NCI-H748 (cell line): ENCODE measurements at regions not wholly inside any gene's neighbourhood (a gene's known extent, or its start where the extent isn't known, plus 50 kb on each side); places are given as distances from the start of the nearest gene placed in this dataset.
"Not testable (repeated sequence)": the region's sequence is repeated elsewhere in the genome, so short reads cannot be mapped to it uniquely, and the experiment has no call there.

Experiments used
- DNase-seq: peaks from one replicate; lab custom pipeline; 2025; ENCODE audit not compliant: unreplicated experiment; lab: John Stamatoyannopoulos, UW

DNA sequence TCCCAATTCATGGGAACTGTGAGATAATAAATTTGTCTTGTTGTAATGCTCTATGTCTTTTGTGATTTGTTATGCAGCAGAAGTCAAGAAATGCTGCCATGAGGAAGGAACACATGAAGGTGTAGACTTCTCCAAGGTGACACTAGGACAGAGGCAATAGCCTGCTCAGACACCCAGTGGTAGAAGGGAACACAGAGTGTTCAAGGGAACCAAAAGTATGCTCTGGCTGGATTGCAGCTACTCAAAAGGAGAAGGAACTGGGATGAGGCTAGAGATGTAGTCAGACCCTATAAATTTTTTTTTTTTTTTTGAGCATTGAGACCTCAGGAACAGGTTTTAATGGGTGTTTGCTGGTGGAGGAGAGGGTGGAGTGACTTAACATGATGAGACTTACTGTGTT is 232.5 kb downstream of the PARP8 start:
- no peak for DNase-seq

DNA sequence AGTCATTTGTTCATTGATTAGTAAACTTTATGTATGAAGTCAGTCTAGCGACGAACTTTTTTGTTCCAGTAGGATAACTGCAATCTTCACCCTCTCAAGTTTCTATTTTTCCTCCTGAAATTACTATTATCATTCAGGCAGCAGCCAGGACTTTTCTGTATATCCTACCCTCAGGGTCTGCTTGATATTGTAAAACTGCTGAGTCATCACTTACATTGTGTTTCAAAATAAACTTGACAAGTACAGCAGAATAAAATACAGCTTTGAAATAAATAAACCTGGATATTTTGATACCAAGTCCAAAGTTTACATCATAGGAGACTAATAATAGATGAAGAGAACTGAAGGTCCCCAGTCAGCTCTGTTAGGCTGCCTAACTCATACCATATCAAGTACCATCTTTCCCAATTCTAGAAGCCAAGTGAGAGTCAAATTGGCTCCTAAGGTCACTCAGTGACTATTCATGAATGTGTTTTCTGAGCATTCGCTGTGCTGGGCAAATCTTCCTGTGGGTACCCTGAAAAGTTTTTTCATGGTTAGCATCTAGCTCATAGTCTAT is 234.6 kb downstream of the PARP8 start:
- DNase-seq, result no peak

DNA sequence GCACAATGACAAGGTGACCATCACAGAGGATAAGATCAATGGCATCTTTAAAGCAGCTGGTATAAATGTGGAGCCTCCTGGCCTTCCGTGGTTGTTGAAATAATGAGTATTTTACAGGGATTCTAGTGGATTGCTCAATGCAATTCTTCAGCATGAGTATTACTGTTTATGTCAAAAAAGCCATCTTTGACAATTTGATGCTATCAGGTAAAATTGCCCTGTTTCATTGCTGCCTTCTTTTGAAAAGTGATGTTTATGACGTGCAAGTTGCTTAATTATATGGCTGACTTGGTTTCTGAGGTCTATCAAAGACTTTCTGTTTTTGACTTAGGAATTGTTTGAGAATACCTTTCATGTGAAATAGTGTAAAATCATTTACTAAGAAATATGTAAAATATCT is 237.2 kb downstream of the PARP8 start:
- DNase-seq, result no peak

DNA sequence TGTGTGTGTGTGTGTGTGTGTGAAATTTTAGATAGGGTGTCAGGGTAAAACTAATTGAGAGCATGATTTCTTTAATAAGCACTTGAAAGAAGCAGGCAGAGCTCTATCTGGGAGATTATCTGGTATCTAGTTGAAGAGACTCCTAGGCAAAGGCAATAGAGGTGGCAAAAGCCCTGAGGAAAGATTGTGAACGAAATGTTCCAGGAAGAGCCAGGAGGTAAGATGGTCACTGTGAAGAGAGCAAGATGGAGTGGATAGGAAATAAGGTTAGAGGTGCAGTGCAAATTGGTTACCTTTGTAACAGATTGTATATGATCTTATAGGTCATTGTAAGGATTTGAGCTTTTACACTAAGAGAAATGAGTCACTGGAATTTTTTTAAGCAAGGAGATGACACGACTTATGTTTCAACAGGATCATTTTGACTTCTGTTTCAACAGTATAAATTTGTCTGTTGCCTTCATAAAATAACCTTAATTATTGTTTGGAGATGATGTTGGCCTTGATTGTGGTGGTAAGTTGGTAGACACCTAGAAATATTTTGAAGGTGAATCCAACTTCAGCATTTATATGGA is 239.6 kb downstream of the PARP8 start:
- DNase-seq, result no peak

DNA sequence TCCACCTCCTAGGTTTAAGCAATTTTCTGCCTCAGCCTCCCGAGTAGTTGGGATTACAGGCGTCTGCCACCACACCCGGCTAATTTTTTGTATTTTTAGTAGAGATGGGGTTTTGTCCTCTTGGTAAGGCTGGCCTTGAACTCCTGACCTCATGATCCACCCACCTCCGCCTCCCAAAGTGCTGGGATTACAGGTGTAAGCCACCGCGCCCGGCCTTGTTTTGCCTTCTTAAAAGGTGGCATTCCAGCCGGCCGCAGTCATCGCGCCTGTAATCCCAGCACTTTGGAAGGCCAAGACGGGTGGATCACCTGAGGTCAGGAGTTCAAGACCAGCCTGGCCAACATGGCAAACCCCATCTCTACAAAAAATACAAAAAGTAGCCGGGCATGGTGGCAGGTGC is 253.7 kb downstream of the PARP8 start:
- DNase-seq, result not testable (repeated sequence)

DNA sequence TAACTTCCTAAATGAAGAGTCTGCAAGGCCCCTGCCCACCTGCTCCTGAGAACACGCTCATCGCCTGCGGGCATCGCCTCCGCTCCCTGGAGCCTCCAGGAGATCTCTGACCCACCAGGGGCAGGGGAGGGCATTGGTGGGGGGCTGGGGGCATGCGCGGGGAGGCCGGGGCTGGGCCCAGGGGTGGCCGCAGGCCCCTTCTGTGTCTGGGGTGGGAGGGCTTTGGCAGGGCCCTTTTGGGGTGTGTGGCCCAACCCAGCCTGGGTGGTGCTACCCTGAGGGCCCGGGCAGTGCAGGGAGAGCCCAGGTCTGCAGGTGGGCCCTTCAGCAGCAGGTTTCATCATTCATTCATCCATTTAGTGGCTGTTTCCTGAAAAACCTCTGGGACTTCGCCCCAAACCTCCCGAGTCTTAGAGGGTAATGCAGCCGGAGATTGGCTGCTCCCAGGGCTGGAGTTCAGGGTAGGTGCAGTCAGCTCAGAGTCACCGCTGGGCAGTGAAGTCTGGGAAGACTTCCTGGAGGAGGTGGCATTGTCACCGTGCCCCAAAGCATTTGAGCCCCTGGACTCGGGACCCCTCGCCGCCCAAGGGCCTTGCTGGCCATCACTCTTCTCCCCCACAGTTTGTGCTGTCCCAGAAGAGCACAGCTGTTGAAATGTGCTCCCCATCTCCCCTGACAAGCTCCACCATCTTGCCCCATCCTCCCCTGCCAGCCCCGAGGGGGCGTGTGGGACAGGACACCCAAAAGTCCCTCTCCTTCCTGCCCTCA is 255.1 kb downstream of the PARP8 start:
- DNase-seq, result no peak

DNA sequence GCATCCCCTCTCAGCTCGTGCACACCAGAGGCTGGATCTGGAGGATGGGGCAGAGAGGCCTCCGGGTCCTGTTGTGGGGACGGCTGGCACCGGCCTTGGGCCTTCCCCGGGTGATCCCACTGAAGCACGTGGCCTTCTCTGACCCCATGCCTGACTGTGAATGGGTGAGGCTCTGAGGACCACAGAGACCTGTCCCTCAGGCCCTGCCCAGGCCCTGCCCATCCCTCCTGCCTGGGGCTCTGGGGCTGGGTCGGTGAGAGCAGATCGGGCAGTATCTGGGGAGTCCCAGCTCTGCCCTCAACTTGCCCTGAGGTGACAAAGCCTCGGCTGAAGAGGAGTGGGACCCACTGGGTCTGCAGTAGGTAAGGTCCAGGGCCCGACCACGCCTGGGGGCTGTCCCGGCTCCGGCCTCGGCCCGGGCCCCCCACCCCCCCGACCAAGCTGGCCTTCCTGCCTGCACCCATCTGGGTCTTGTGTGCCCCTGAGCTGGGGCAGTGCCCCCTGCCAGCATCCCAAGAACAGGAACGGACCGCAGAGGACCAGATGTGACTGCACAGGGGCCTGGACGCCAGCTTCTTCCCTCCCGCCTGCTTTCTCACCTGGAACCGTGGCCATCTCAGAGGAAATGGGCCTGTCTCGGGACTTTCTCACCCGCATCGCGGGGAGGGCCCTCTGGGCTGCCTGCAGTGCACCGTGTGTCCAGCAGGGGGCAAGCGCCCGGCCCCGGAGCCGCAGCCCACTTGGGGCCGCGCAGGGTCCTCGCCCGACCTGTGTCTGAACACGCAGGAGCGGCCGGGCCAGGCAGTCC is 255.9 kb downstream of the PARP8 start:
- DNase-seq, result not testable (repeated sequence)

DNA sequence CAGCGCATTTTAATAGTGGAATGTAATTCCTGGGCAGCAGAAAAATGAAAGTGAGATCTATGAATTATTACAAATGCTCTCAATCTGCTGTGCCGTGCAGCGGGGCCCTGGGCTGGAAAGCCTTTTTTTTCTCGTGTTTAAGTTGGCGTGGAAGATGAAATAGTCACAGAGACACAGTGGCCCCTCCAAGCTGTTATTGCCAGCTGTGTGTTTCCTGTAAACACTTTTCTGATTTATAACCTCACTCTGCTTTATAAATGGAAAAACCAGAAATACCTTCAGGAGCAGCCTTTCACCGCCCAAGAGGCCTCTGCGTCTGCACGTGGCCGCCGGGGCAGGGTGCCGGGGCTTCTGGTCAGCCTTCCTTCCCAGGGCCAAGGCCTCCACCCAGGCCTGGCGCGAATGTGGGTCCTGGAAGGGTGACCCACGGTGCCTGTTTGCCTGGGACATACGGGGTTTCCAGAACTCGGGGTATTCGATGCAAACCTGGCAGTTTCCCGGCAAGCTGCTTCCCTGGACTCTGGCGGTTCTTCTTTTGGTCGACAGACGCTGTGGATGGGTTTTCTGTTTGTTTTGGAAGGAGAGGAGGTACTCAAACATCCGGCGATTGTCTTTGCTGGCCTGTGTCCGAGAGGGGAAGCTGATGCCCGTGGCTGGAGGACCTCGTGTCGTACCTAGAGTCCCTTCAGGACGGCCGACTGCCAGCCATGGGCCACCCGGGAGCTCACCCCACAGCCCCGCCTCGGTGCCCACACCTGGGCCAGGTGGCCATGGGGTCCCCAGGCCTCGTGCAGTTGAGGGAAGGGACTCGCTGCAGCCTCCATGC is 256.7 kb downstream of the PARP8 start:
- DNase-seq, result peak; percentile 31

DNA sequence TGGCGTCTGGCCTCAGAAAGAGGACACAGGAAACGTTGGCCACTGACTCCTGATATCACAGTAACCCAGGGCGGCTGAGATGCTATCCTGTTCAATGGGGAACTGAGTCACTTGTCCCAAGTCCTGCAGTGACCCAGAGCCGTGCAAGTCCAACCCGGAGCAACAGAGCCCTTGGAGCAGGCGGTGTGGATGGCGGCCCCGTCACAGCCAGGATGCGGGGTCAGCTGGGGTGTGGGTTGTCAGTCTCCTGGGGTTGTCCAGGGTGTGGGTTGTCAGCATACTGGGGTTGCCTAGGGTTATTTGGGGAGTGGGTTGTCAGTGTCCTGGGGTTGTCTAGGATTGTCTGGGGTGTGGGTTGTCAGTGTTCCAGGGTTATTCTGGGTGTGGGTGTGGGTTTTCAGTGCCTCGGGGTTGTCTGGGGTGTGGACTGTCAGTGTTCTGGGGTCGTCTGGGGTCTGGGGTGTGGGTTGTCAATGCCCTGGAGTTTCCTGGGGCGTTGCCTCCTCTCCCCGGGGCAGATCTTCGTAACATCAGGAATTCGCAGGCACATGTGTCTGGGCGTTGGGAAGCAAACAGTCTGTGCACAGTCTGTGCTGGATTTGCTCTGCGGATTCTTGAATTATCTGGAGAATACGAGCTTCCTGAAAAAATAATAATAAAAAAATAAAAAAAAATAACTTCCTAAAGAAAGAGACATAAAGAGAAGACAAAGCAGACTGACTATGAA is 257.5 kb downstream of the PARP8 start:
- DNase-seq, result no peak

DNA sequence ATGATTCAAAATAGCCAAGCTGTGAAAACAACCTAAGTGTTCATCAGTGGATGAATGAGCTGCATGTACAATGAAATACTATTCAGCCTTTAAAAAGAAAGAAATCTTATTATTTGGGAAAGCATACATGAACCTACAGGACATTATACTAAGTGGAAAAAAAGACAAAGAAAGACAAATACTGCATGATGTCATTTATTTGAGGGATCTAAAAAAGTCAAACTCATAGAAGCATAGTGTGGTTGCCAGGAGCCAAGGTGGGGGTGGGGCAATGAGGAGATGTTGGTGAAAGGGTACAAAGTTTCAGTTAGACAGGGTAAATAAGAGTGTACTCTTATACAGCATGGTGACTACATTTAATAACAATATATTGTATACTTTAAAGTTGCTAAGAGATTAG is 261.5 kb downstream of the PARP8 start:
- DNase-seq, result peak; percentile 9

DNA sequence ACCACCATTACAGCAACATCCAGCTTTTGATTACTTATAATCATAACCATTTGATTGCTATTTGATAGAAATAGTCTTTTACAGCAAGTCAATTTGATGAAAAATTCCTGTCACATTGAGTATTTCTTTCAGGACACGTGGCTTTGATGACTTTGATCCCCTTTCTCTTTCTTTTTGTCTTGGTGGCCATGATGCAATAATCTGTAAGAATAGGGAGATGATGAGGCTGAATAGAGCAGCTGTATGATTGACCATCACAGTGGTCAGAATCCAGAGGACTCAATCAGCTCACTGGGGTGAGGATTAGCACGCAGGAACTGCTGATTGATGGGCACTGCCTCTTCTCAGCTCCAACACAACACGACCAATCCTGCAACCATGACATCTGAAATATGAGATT is 262.7 kb downstream of the PARP8 start:
- peak; percentile 17 for DNase-seq

DNA sequence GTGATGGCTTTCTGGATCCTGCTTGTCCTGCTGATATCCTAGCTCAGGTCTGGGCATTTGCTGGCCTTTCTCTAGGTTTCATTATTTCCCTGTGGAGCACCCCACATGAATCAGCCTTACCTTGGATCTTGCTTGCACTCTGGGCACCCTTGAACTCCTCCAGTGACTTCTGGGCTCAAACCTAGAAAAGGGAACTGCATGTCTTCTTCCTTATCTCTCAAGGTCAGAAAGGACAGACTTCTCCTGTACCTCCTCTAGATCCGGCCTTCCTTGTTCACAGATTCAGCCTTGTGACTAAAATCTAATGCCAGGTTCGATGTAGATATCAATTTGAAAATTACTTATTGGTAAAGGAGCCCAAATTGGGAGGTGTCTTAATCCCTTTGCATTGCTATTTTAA is 267.9 kb downstream of the PARP8 start:
- no peak for DNase-seq

DNA sequence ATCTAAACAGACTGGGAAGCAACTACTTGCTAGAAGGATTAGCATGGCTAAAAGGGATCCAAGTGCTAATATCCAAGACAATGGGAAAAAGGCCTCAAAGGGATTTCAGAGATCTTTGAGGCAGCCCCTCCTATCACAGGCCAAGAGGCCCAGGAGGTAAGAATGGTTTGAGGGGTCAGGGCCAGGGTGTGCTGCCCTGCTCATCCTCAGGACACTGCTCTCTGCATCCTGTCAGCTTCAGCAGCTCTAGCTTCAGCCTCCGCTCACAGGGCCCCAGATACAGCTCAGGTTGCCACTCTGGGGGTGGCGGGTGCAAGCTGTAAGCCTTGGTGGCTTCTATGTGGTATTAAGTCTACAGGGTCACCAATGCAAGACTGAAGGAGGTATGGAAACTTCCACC is 278.7 kb downstream of the PARP8 start:
- DNase-seq, result no peak

DNA sequence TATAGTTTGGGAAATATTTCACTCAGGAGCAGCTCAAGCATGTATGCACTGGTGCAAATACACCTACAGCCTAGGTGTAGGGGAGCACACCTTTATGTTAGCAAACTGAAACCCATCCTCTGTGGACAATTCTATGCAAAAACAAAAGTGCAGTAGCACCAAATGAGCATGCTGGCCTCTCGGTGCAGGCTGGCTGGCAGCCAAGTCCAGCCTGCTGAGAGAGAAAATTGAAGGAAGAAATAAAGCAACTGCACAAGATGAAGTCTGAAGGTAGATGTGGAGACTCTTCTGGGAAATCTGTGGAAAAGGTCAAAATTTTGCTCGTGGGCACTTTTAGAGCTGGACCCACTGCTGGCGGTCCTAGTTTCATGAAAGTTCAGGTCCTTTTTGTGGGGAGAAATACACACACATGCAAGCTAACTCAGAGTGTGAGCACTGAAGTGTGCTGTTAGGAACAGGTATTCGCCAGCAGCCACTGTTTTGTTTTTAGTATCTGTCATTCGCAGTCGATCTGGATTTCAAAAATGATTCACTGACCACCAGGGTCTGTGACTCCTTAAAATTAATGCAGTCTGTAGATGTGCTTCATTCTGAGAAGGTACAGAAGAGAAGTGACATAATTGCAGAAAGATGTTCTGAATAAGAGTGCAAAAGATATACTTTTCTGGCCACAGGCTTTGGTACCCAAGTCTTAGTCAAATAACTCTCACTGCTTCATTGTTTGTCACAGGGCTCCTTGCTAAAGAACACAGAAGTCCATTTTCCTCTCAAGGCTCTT is 281.7 kb downstream of the PARP8 start:
- peak; percentile 85 for DNase-seq

DNA sequence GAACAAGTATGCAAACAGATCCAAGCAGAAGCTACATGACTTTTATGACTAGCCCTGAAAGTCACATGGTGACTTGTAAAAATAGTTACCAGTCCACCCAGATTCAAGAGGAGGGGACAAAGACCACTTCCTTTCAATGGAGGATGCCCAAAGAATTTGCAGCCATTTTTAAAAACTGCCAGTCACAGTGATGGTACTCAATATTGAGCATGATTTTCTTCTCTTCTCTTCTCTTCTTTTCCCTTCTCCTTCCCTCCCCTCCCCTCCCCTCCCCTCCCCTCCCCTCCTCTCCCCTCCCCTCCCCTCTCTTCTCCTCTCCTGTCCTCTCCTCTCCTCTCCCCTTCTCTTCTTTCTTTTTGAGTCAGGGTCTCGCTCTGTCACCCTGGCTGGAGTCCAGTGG is 286.9 kb downstream of the PARP8 start:
- DNase-seq, result no peak

DNA sequence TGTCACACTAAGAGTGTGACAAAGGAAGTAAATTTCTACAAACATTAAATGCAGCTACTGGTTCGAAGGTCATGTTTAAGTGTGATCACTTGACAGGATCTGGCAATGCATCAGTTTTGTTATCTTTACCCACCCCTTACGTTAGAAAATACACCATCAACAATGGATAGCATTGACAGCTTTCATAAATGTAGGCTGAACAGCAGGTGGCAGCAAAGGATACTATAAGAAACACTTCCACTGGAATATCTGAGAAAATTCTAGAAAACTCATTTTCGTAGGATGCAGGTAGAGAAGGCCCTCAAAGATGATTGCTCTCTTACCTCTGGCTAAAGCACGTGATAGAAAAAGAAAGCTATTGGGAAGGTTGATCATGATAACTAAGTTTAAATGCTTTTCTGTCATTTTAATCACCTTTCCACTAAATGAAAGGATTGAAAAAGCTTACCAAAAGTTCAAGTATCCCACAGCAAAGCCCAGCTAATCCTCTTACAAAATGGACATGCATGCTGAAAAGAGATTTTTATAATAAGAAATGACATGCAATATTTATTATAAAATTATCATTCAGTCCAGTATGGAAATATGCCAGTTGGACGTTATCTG is 292.5 kb downstream of the PARP8 start:
- DNase-seq, result peak; percentile 84

DNA sequence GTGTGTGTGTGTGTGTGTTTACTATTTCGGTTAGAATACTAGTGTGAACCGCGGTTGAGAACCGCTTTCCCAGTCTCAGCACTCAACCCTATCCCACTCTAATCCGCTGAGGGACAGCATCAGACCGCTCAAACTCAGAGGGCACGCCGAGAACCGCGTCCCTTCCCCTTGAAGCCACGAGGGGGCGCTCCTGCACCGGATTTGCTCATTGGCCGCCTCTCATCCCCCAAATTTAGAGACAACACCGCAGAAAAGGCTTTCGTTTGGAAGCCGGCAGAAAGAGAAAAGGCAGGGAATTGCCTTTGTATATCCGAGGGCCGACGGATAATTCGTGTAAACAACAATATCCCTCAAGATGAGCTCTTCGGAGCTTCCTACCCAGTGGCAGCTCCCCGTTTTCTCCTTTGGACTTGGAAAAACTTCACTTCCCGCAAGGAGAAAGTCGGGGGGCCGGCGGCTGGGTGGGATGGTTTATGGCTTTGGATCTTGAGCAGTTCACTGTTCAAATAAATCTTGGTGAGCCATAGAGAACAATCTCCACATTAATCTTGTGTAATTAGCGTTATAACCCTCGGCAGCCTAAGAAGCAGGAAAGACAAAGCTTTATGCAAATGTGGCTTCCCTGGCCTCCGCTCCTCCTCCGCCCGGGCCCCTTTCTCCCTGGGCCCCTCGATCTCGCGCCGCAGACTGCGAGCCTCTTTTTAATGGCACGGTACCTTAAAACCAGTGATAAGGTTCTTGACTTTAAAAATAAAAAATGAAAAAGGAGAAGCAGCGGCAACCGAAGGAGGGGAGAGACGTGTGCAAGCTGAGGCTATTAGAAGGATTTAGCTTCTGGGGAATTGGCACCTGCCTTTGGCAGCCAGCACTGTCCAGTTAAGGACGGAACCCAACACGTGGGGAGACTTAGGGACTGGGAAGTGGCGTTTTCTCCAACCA is 296.8 kb downstream of the PARP8 start:
- peak; percentile 96 for DNase-seq
